SK-N-SH (cell line): ENCODE measurements at regions not wholly inside any gene's neighbourhood (a gene's known extent, or its start where the extent isn't known, plus 50 kb on each side); places are given as distances from the start of the nearest gene placed in this dataset.

Source experiments
- CTCF ChIA-PET: fragments of 300-600, 350-600 bp; formaldehyde crosslinking; extraction: SDS; loops from one replicate; lab custom pipeline; 2021; lab: Yijun Ruan, JAX
- POLR2A ChIA-PET: fragments of 350-600 bp; sonication (Branson Sonifier 250); formaldehyde crosslinking; extraction: SDS; loops from one replicate; lab custom pipeline; 2020; ENCODE audit warnings: antibody characterized with exemption, inconsistent platforms; lab: Yijun Ruan, JAX
- DNase-seq: peaks from one replicate; pipeline ENCODE4 v3.0.0; 2012
- H2AFZ ChIP-seq: fragments of 200-600 bp; sonication (generic); 2 replicates; pipeline ENCODE4 v1.8.1; 2016; ENCODE audit warnings: antibody characterized with exemption, mild to moderate bottlenecking, low read depth
- H3F3A ChIP-seq: fragments of 200-600 bp; sonication (generic); replicated peaks from 2 replicates; pipeline ENCODE3; 2016; ENCODE audit warnings: antibody characterized with exemption, mild to moderate bottlenecking; ENCODE audit not compliant: insufficient read depth
- H3K27ac ChIP-seq, 2 experiments: fragments of 200-500 bp in 1 of 2; fragments of 200-600 bp in 1 of 2; sonication (Bioruptor generic) in 1 of 2; sonication (generic), shearing (Covaris generic) in 1 of 2; 2 replicates each; pipeline versions ENCODE4 v1.5.1 to v1.6.1; 2014 to 2016; ENCODE audit warnings: low read depth in 2 of 2, inconsistent platforms in 1 of 2, low read length in 1 of 2, mild to moderate bottlenecking in 1 of 2, mixed read lengths in 1 of 2
- H3K27me3 ChIP-seq: fragments of 200-600 bp; sonication (generic), shearing (Covaris generic); 2 replicates; pipeline ENCODE4 v1.6.1; 2016; ENCODE audit warnings: mixed run types; ENCODE audit not compliant: insufficient read depth
- H3K36me3 ChIP-seq, 2 experiments: fragments of 200-500 bp in 1 of 2; fragments of 200-600 bp in 1 of 2; sonication (Bioruptor generic) in 1 of 2; sonication (generic) in 1 of 2; replicated peaks in 1 of 2; 2 replicates each; pipeline versions ENCODE3 to v1.5.1; 2014 to 2016; ENCODE audit warnings: low read length in 1 of 2, mild to moderate bottlenecking in 1 of 2; ENCODE audit not compliant: insufficient read depth in 2 of 2, control insufficient read depth in 1 of 2
- H3K4me1 ChIP-seq, 2 experiments: fragments of 200-500 bp in 1 of 2; fragments of 200-600 bp in 1 of 2; sonication (Bioruptor generic) in 1 of 2; sonication (generic), shearing (Covaris generic) in 1 of 2; 2 replicates each; pipeline versions ENCODE4 v1.5.1 to v1.6.1; 2014 to 2016; ENCODE audit warnings: low read depth in 1 of 2, low read length in 1 of 2, mixed run types in 1 of 2; ENCODE audit not compliant: insufficient read depth in 2 of 2, control insufficient read depth in 1 of 2
- H3K4me2 ChIP-seq: fragments of 200-600 bp; sonication (generic), shearing (Covaris generic); 2 replicates; pipeline ENCODE4 v1.6.1; 2017; ENCODE audit warnings: mixed run types
- H3K4me3 ChIP-seq, 2 experiments: fragments of 200-500 bp in 1 of 2; fragments of 200-600 bp in 1 of 2; sonication (Bioruptor generic) in 1 of 2; sonication (generic), shearing (Covaris generic) in 1 of 2; 2 replicates each; pipeline versions ENCODE4 v1.5.1 to v1.8.1; 2014 to 2016; ENCODE audit warnings: low read depth in 2 of 2, inconsistent platforms in 1 of 2, low read length in 1 of 2, mild to moderate bottlenecking in 1 of 2, mixed read lengths in 1 of 2, moderate library complexity in 1 of 2
- H3K79me2 ChIP-seq: fragments of 200-600 bp; sonication (generic); 2 replicates; pipeline ENCODE4 v1.8.1; 2017; ENCODE audit warnings: mild to moderate bottlenecking; ENCODE audit not compliant: insufficient read depth
- H3K9ac ChIP-seq: fragments of 200-600 bp; sonication (generic); 2 replicates; pipeline ENCODE4 v1.6.1; 2017; ENCODE audit warnings: mixed run types
- H3K9me2 ChIP-seq: fragments of 200-600 bp; sonication (generic); 2 replicates; pipeline ENCODE4 v1.6.1; 2017; ENCODE audit warnings: mixed run types
- H3K9me3 ChIP-seq: fragments of 200-600 bp; sonication (generic); 2 replicates; pipeline ENCODE4 v1.6.1; 2017; ENCODE audit warnings: mixed run types, mild to moderate bottlenecking, moderate library complexity
- H4K20me1 ChIP-seq: fragments of 200-600 bp; sonication (generic); 2 replicates; pipeline ENCODE4 v1.6.1; 2017; ENCODE audit warnings: mild to moderate bottlenecking, mixed run types; ENCODE audit not compliant: insufficient read depth
- CHD2 ChIP-seq: fragments of 150-350 bp; IDR thresholded peaks from 2 replicates; pipeline ENCODE4 v1.6.1; 2018; ENCODE audit warnings: low read length; ENCODE audit not compliant: partially characterized antibody
- EP300 ChIP-seq, 2 experiments: IDR thresholded peaks; 2 replicates each; pipeline versions ENCODE4 v1.4.0 to v1.6.1; 2012; ENCODE audit warnings: borderline replicate concordance in 1 of 2, low read depth in 1 of 2, low read length in 1 of 2
- EZH2phosphoT487 ChIP-seq: fragments of 200-600 bp; sonication (generic); IDR thresholded peaks from 2 replicates; pipeline ENCODE4 v1.6.1; 2017; ENCODE audit warnings: low read depth, mixed run types, mild to moderate bottlenecking, antibody characterized with exemption, moderate library complexity, borderline replicate concordance
- GATA2 ChIP-seq: sonication (generic); formaldehyde crosslinking; IDR thresholded peaks from 2 replicates; pipeline ENCODE4 v1.5.0; 2020; ENCODE audit warnings: mild to moderate bottlenecking, missing genetic modification reagents
- IRF3 ChIP-seq: fragments of 150-350 bp; IDR thresholded peaks from 2 replicates; pipeline ENCODE4 v1.6.1; 2016; ENCODE audit warnings: mild to moderate bottlenecking, low read depth, low read length
- JUND ChIP-seq: IDR thresholded peaks from 2 replicates; pipeline ENCODE4 v1.4.0; 2012
- NFIC ChIP-seq: IDR thresholded peaks from 2 replicates; pipeline ENCODE4 v1.4.0; 2012; ENCODE audit warnings: borderline replicate concordance
- POLR2AphosphoS5 ChIP-seq: IDR thresholded peaks from 2 replicates; pipeline ENCODE4 v1.6.1; 2012; ENCODE audit warnings: low read depth, low read length
- RAD21 ChIP-seq: IDR thresholded peaks from 2 replicates; pipeline ENCODE4 v1.6.1; 2012; ENCODE audit warnings: mild to moderate bottlenecking, low read length
- RFX5 ChIP-seq: IDR thresholded peaks from 2 replicates; pipeline ENCODE4 v1.6.1; 2012; ENCODE audit warnings: mild to moderate bottlenecking, improper control_type of control experiment, low read length
- TAF1 ChIP-seq: IDR thresholded peaks from 2 replicates; pipeline ENCODE4 v1.6.1; 2012; ENCODE audit warnings: low read depth, mild to moderate bottlenecking, low read length, moderate library complexity, borderline replicate concordance
- TCF12 ChIP-seq: IDR thresholded peaks from 2 replicates; pipeline ENCODE4 v1.4.0; 2012
- TEAD4 ChIP-seq: IDR thresholded peaks from 2 replicates; pipeline ENCODE4 v1.4.0; 2012; ENCODE audit warnings: mild to moderate bottlenecking, borderline replicate concordance; ENCODE audit not compliant: insufficient read depth
- USF2 ChIP-seq: fragments of 150-350 bp; IDR thresholded peaks from 2 replicates; pipeline ENCODE4 v1.6.1; 2017; ENCODE audit warnings: antibody characterized with exemption, low read length, low read depth, borderline replicate concordance
- WGBS: methylation state at CpG from one replicate; pipeline ENCODE4 v1.1.6; 2017; ENCODE audit warnings: low lambda C conversion rate; 5-methylcytosine and 5-hydroxymethylcytosine counted together
- TF ChIP-seq, protein P1 (sequence below): IDR thresholded peaks from 2 replicates; pipeline ENCODE4 v1.4.0; 2012; ENCODE audit warnings: low read depth
- TF ChIP-seq, protein P2 (sequence below): IDR thresholded peaks from 2 replicates; pipeline ENCODE4 v1.4.0; 2012; ENCODE audit warnings: low read depth, borderline replicate concordance

DNA sequence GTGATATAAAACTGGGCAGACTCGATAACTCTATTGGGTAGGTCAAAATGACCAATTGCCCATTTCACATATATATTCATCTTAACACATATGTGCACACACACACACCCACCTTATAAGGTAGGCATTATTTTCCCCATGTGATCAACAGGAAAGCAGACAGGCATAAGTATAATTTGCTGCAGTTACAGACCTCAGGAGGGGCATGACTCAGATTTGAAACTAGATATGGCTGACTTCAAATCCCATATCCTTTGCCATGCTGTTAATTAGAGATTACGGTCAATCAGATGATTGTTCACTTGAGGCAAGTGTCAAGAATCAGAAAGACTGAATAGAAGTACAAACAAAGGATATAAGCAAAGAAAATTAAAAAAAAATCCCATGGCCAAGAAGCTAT lies 910.6 kb downstream of the NTRK3 start:
- H3K27me3 ChIP-seq = no peaks in the 10 kb centered on the region
- H3F3A ChIP-seq = no peaks in the 10 kb centered on the region
- H3K9me3 ChIP-seq = no peaks in the 10 kb centered on the region
- no peaks in the 10 kb centered on the region for H3K79me2 ChIP-seq
- no peak overlapping the region for H2AFZ ChIP-seq
- no peak overlapping the region for H3K4me3 ChIP-seq
- H3K4me1 ChIP-seq = peaks cover 0 to 2% of the 10 kb centered on the region in 2 experiments; a peak in 2 of 4 replicates
- H3K4me2 ChIP-seq = no peak overlapping the region
- no peak for DNase-seq
- no peaks in the 10 kb centered on the region for H3K36me3 ChIP-seq
- CTCF ChIA-PET = interaction anchor here (0.6 kb wide), 1 partner anchor 42 kb away, joined by 3 read pairs; no protein-coding TSS in a partner anchor
- WGBS = 57% methylated on average over 2 of the region's 2 CpGs
- POLR2A ChIA-PET = no interaction called here
- no peak overlapping the region for H3K27ac ChIP-seq
- no peaks in the 10 kb centered on the region for H4K20me1 ChIP-seq
- TF ChIP-seq CHD2 = no peak
- TF ChIP-seq EP300 (IDR thresholded peaks at IDR 0.05; ENCODE audit: borderline replicate concordance in 1 of 2, low read depth in 1 of 2, low read length in 1 of 2) = no peak
- TF ChIP-seq USF2 = no peak
- TF ChIP-seq POLR2AphosphoS5 = no peak
- TF ChIP-seq TEAD4 = no peak
- no peak for TF ChIP-seq RFX5
- TF ChIP-seq, protein P1, sequence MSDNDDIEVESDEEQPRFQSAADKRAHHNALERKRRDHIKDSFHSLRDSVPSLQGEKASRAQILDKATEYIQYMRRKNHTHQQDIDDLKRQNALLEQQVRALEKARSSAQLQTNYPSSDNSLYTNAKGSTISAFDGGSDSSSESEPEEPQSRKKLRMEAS = no peak
- TF ChIP-seq RAD21 = no peak
- no peak for TF ChIP-seq NFIC
- TF ChIP-seq TCF12 = no peak
- TF ChIP-seq, protein P2, sequence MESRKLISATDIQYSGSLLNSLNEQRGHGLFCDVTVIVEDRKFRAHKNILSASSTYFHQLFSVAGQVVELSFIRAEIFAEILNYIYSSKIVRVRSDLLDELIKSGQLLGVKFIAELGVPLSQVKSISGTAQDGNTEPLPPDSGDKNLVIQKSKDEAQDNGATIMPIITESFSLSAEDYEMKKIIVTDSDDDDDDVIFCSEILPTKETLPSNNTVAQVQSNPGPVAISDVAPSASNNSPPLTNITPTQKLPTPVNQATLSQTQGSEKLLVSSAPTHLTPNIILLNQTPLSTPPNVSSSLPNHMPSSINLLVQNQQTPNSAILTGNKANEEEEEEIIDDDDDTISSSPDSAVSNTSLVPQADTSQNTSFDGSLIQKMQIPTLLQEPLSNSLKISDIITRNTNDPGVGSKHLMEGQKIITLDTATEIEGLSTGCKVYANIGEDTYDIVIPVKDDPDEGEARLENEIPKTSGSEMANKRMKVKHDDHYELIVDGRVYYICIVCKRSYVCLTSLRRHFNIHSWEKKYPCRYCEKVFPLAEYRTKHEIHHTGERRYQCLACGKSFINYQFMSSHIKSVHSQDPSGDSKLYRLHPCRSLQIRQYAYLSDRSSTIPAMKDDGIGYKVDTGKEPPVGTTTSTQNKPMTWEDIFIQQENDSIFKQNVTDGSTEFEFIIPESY = no peak
- H3K9me2 ChIP-seq = no peaks in the 10 kb centered on the region
- H3K9ac ChIP-seq = no peak overlapping the region

- Histone ChIP-seq H3K4me3 (no peak overlapping the region), H3K4me1 (peaks cover 0 to 2% of the 10 kb centered on the region in 2 experiments; a peak in 2 of 4 replicates), H3K9me2 (no peaks in the 10 kb centered on the region), H3K9ac (no peak overlapping the region), H4K20me1 (no peaks in the 10 kb centered on the region), H3K9me3 (no peaks in the 10 kb centered on the region)
- POLR2A ChIA-PET = no interaction called here
- no peak for TF ChIP-seq RAD21
- TF ChIP-seq NFIC = no peak
- TF ChIP-seq TAF1 = no peak
- no peak for TF ChIP-seq GATA2 (CRISPR knock-in tag)
- TF ChIP-seq, protein P2 = no peak
- TF ChIP-seq EZH2phosphoT487 = no peak
- no peak for TF ChIP-seq JUND
- TF ChIP-seq IRF3 = no peak
- TF ChIP-seq, all 33 proteins: peak for 0
- no peaks in the 10 kb centered on the region for H3K79me2 ChIP-seq
- H3K36me3 ChIP-seq = no peaks in the 10 kb centered on the region
- 61% methylated on average over 3 of the region's 3 CpGs for WGBS
- no peak for DNase-seq
- CTCF ChIA-PET = no interaction called here
- no peaks in the 10 kb centered on the region for H3K27me3 ChIP-seq
- no peaks in the 10 kb centered on the region for H3F3A ChIP-seq
- no peak overlapping the region for H3K27ac ChIP-seq
- H3K4me2 ChIP-seq = no peak overlapping the region
- no peak overlapping the region for H2AFZ ChIP-seq
Observed at GRCh38 chr15:87343966-87344365, 912.6 kb downstream of the NTRK3 start.
